Renal cortex interstitium (tissue), 11 donors: ENCODE measurements at regions not wholly inside any gene's neighbourhood (a gene's known extent, or its start where the extent isn't known, plus 50 kb on each side); places are given as distances from the start of the nearest gene placed in this dataset.

Experiments
- DNase-seq, 11 donors: peaks; one replicate each; pipeline ENCODE4 v3.0.0-alpha.2; 2013; ENCODE audit warnings: low read depth in 9 of 11, low spot score in 4 of 11; ENCODE audit errors: extremely low read depth in 1 of 11

- DNase-seq: no peak
These were observed 57.1 kb downstream of the HLA-A start for GRCh38 chr6:29999416-29999815.

GRCh38 chr6:30000156-30000791, 57.9 kb downstream of the HLA-A start:
- no peak for DNase-seq

- DNase-seq: no peak
These were observed 58.2 kb upstream of the POLR1H start for GRCh38 chr6:30002871-30003270.

GRCh38 chr6:30005482-30005881, 55.6 kb upstream of the POLR1H start:
- no peak for DNase-seq

GRCh38 chr6:30006170-30007131, 54.6 kb upstream of the POLR1H start:
- peak in 1 of 11 donors; percentile 4 for DNase-seq

- peak in 1 of 11 donors; percentile 2 for DNase-seq
These were observed 53.8 kb upstream of the POLR1H start for GRCh38 chr6:30007132-30007764.

GRCh38 chr6:30009113-30009512, 52.0 kb upstream of the POLR1H start:
- DNase-seq: no peak
